ENCODE measurements at regions not wholly inside any gene's neighbourhood (a gene's known extent, or its start where the extent isn't known, plus 50 kb on each side); places are given as distances from the start of the nearest gene placed in this dataset.

DNA sequence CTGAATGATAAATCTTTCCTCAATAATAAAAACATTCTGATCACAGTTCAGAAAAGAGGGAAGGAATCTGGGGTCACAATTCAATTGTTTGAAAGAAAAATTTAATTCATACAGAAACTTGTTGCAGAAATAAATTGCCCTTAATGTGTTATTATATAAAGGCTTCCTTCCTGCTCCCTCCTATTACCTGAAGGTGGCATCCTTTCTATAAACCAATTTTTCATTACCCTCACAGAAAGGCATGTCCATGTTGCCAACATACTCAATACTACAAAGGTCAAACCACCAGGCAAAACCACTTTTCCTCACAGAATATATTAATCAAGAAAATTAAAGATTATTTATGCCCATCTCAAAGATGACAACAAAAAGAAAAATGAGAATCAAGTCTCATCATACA lies 194.3 kb upstream of the CT83 start:
- POLR2A ChIA-PET (ENCODE audit: partially characterized antibody) = no interaction called here
- H4K91ac ChIP-seq (replicated peaks; ENCODE audit: insufficient read length, low read length) = no peak overlapping the region
- H3K18ac ChIP-seq (ENCODE audit: extremely low read depth, low read length) = no peak overlapping the region
- H3K9me3 ChIP-seq (ENCODE audit: insufficient read depth in 2 of 2, low read depth in 1 of 2, low read length in 1 of 2) = no peaks in the 10 kb centered on the region
- H3K79me2 ChIP-seq (ENCODE audit: control insufficient read depth in 1 of 2, insufficient read depth in 2 of 2, low read length in 2 of 2) = no peaks in the 10 kb centered on the region
- no peak overlapping the region for H3K4me2 ChIP-seq (ENCODE audit: insufficient read depth in 1 of 2, low read depth in 2 of 2, low read length in 2 of 2)
- H2BK120ac ChIP-seq (replicated peaks; ENCODE audit: low read depth, low read length) = no peak overlapping the region
- no peaks in the 10 kb centered on the region for H3K27me3 ChIP-seq (replicated peaks in 1 of 4; ENCODE audit: control insufficient read depth in 3 of 4, extremely low read depth in 1 of 4, insufficient read depth in 3 of 4, low read length in 3 of 4)
- no peak overlapping the region for H3K56ac ChIP-seq (replicated peaks; ENCODE audit: insufficient read length, low read depth, low read length)
- no peak overlapping the region for H3K4me3 ChIP-seq (ENCODE audit: extremely low read depth in 1 of 4, insufficient read depth in 2 of 4, low read depth in 3 of 4, low read length in 4 of 4)
- no peak overlapping the region for H4K5ac ChIP-seq (ENCODE audit: insufficient read length, low read depth, low read length)
- no peak overlapping the region for H2BK5ac ChIP-seq (ENCODE audit: low read depth, low read length)
- no peaks in the 10 kb centered on the region for H3K23me2 ChIP-seq (ENCODE audit: low read depth, low read length)
- CTCF ChIA-PET (ENCODE audit: partially characterized antibody) = no interaction called here
- H2AFZ ChIP-seq (ENCODE audit: low read length) = no peak overlapping the region
- H2AK5ac ChIP-seq (ENCODE audit: low read depth, low read length) = no peak overlapping the region
- no peaks in the 10 kb centered on the region for H4K20me1 ChIP-seq (replicated peaks in 1 of 2; ENCODE audit: control insufficient read depth in 1 of 2, insufficient read depth in 2 of 2, low read length in 2 of 2)
- no peak overlapping the region for H3K27ac ChIP-seq (ENCODE audit: low read depth, low read length)
- H3K14ac ChIP-seq (ENCODE audit: insufficient read length) = no peak overlapping the region
- H2BK15ac ChIP-seq (ENCODE audit: low read length) = no peak overlapping the region
- no peak overlapping the region for H3K23ac ChIP-seq (ENCODE audit: insufficient read length)
- no peaks in the 10 kb centered on the region for H3K4me1 ChIP-seq (replicated peaks in 1 of 4; ENCODE audit: control insufficient read depth in 3 of 4, insufficient read depth in 4 of 4, low read length in 3 of 4)
- DNase-seq (ENCODE audit: low read depth in 1 of 2, low spot score in 2 of 2) (no peak), FAIRE-seq (no peak)
- H4K8ac ChIP-seq (ENCODE audit: extremely low read depth, insufficient read depth, low read length) = no peak overlapping the region
- H3K36me3 ChIP-seq (ENCODE audit: control insufficient read depth in 2 of 4, insufficient read depth in 4 of 4, low read length in 3 of 4) = no peaks in the 10 kb centered on the region
- H3K9ac ChIP-seq (replicated peaks in 1 of 4; ENCODE audit: extremely low read depth in 1 of 4, low read depth in 3 of 4, low read length in 3 of 4) = no peak overlapping the region
- TF ChIP-seq RAD21 (IDR thresholded peaks at IDR 0.05 in 1 of 2, conservative IDR thresholded peaks at IDR 0.05 in 1 of 2; ENCODE audit: low read depth in 2 of 2, low read length in 2 of 2) (peak; percentile 24 to 25; a peak in 3 of 4 replicates), CHD1 (IDR thresholded peaks at IDR 0.05; ENCODE audit: low read depth, low read length) (no peak), BRCA1 (IDR thresholded peaks at IDR 0.05; ENCODE audit: low read depth, low read length) (no peak)
- no peaks in the 10 kb centered on the region for H3K79me1 ChIP-seq (ENCODE audit: low read depth, low read length)
- no peak overlapping the region for H2BK20ac ChIP-seq (ENCODE audit: low read length)
- no peak overlapping the region for H2BK12ac ChIP-seq (ENCODE audit: low read depth, low read length)
- H3K4ac ChIP-seq (replicated peaks; ENCODE audit: insufficient read length, low read depth, low read length) = no peak overlapping the region

Data from H1 (cell line).